Stimulated activated CD8-positive, alpha-beta memory T cell treated with anti-CD3 and anti-CD28 coated beads, Interleukin-4, amount 100 ng/mL, for 48 hours (primary cell): ENCODE measurements at regions not wholly inside any gene's neighbourhood (a gene's known extent, or its start where the extent isn't known, plus 50 kb on each side); places are given as distances from the start of the nearest gene placed in this dataset.

Experiments
- DNase-seq: peaks from one replicate; pipeline ENCODE4 v3.0.0-alpha.2; 2020

- no peak for DNase-seq
Observed at GRCh38 chr2:190810981-190811587, 69.5 kb upstream of the GLS start.

GRCh38 chr2:190811811-190812210 is 68.8 kb upstream of the GLS start:
- no peak for DNase-seq

- no peak for DNase-seq
Observed at GRCh38 chr2:190812506-190813294, 67.9 kb upstream of the GLS start.

GRCh38 chr2:190815226-190815625 is 65.4 kb upstream of the GLS start:
- DNase-seq, result no peak

- DNase-seq, result no peak
Observed at GRCh38 chr2:190817082-190817481, 63.5 kb upstream of the GLS start.

GRCh38 chr2:190819840-190820301 is 60.8 kb upstream of the GLS start:
- DNase-seq, result no peak

- DNase-seq, result no peak
Observed at GRCh38 chr2:190820416-190820815, 60.2 kb upstream of the GLS start.

GRCh38 chr2:190822043-190822442 is 58.6 kb upstream of the GLS start:
- DNase-seq, result no peak

- DNase-seq, result no peak
Observed at GRCh38 chr2:190827720-190828119, 52.9 kb upstream of the GLS start.

- no peak for DNase-seq
Observed at GRCh38 chr2:190829642-190830041, 51.0 kb upstream of the GLS start.
